Panc1 (cell line): ENCODE measurements at regions not wholly inside any gene's neighbourhood (a gene's known extent, or its start where the extent isn't known, plus 50 kb on each side); places are given as distances from the start of the nearest gene placed in this dataset.

Experiments used
- ATAC-seq: fragments of 200-7000 bp; cut with Tn5 transposase; 2 replicates; pipeline ENCODE4 v1.9.1; 2020; ENCODE audit warnings: mild to moderate bottlenecking, moderate library complexity
- BruUV-seq: library from RNA; stranded (reverse); fragments of 400-500 nt; replicated peaks from 2 replicates; lab custom pipeline; 2021; lab: Mats Ljungman, UMichigan
- CTCF ChIA-PET: fragments of 300-600 bp; sonication (Branson Sonifier 250); formaldehyde crosslinking; loops from one replicate; lab custom pipeline; 2022; ENCODE audit warnings: antibody characterized with exemption; lab: Charles Lee
- POLR2A ChIA-PET: fragments of 300-600 bp; sonication (Branson Sonifier 250); formaldehyde crosslinking; loops from one replicate; lab custom pipeline; 2022; ENCODE audit warnings: antibody characterized with exemption; lab: Charles Lee
- DNase-seq: peaks from one replicate; pipeline ENCODE4 v3.0.0-alpha.2; 2010; ENCODE audit warnings: low read depth, low spot score
- H3K27ac ChIP-seq: 2 replicates; pipeline ENCODE4 v1.5.1; 2011; ENCODE audit warnings: mild to moderate bottlenecking, low read length, inconsistent platforms
- H3K27me3 ChIP-seq: fragments of 200-500 bp; sonication (Bioruptor generic); 2 replicates; pipeline ENCODE4 v1.6.0; 2014; ENCODE audit warnings: low read length, inconsistent platforms; ENCODE audit not compliant: control insufficient read depth, insufficient read depth
- H3K36me3 ChIP-seq: fragments of 200-500 bp; sonication (Bioruptor generic); 2 replicates; pipeline ENCODE4 v1.5.1; 2014; ENCODE audit warnings: inconsistent platforms, mild to moderate bottlenecking, low read length, moderate library complexity; ENCODE audit not compliant: control insufficient read depth, insufficient read depth
- H3K4me1 ChIP-seq: 2 replicates; pipeline ENCODE4 v1.5.1; 2011; ENCODE audit warnings: inconsistent platforms, mild to moderate bottlenecking, low read length, moderate library complexity; ENCODE audit not compliant: control insufficient read depth, insufficient read depth
- H3K4me3 ChIP-seq, 2 experiments: 2 replicates each; pipeline ENCODE4 v1.5.1; 2011 to 2012; ENCODE audit warnings: low read depth in 2 of 2, low read length in 2 of 2, mild to moderate bottlenecking in 2 of 2, inconsistent platforms in 1 of 2, moderate library complexity in 1 of 2
- H3K9me3 ChIP-seq: fragments of 200-500 bp; sonication (Bioruptor generic); 2 replicates; pipeline ENCODE4 v1.5.1; 2014; ENCODE audit warnings: low read depth, mild to moderate bottlenecking, inconsistent platforms, low read length, moderate library complexity; ENCODE audit not compliant: control insufficient read depth, insufficient read depth
- POLR2AphosphoS5 ChIP-seq: IDR thresholded peaks from 2 replicates; pipeline ENCODE4 v1.6.1; 2012; ENCODE audit warnings: mild to moderate bottlenecking, low read depth, low read length, moderate library complexity
- SIN3A ChIP-seq: IDR thresholded peaks from 2 replicates; pipeline ENCODE4 v1.6.1; 2012; ENCODE audit warnings: low read depth, mild to moderate bottlenecking, low read length, moderate library complexity, borderline replicate concordance; ENCODE audit not compliant: insufficient read depth
- TCF7L2 ChIP-seq: IDR thresholded peaks from 2 replicates; pipeline ENCODE4 v1.6.1; 2011; ENCODE audit warnings: mild to moderate bottlenecking, low read depth, low read length, inconsistent platforms
- in situ Hi-C: cut with HindIII; loops from 2 replicates; pipeline ENCODE4 v1.10.0; 2016; ENCODE audit warnings: low sequenced_read_pairs, low pct_unique_long_range_greater_than_20kb
- intact Hi-C: fragments of 100-400 bp; cut with micrococcal nuclease; formaldehyde crosslinking; loops from one replicate; pipeline ENCODE4 v1.10.0; 2022; ENCODE audit not compliant: unreplicated experiment
- TF ChIP-seq, protein P1 (sequence below), 2 experiments: IDR thresholded peaks; 2 replicates each; pipeline ENCODE4 v1.6.1; 2011 to 2012; ENCODE audit warnings: low read depth in 2 of 2, control low read depth in 1 of 2, low read length in 1 of 2, mild to moderate bottlenecking in 1 of 2, moderate library complexity in 1 of 2; ENCODE audit not compliant: insufficient read depth in 1 of 2
- TF ChIP-seq, protein P2 (sequence below): fragments of 450-650 bp; IDR thresholded peaks from 2 replicates; pipeline ENCODE4 v1.5.1; 2017; ENCODE audit warnings: mild to moderate bottlenecking

DNA sequence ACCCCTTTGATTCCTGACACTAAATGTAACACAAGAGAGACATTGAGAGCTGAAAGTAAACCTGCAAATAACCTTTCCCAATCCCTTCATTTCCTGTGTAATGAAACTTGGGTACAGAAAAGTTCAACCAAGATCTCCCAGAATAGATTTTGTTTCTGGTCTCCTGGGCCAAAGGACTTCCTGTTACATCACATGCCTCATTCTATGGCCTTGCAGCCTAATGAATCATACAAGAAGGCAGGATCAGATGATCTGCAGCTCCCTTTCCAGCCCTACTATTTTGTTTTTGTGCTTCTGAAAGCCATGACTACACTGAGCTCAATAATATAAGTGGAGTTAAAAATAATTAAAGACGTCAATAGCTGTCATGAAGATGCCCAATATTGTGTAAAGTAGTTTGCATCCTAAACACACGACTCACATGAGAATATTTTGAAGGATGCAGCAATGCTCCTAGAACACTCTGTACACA lies 73.4 kb upstream of the NOX3 start:
- POLR2A ChIA-PET = interaction anchor here (0.8 kb wide), 1 partner anchor 23 kb away, joined by 3 read pairs; no protein-coding TSS in a partner anchor
- no peaks in the 10 kb centered on the region for H3K4me1 ChIP-seq
- H3K9me3 ChIP-seq = peaks cover 4% of the 10 kb centered on the region
- in situ Hi-C loops = no loop called here
- BruUV-seq = no TSS peak
- H3K27ac ChIP-seq = no peak overlapping the region
- no peaks in the 10 kb centered on the region for H3K27me3 ChIP-seq
- H3K4me3 ChIP-seq = no peak overlapping the region
- DNase-seq (no peak), ATAC-seq (no peak)
- H3K36me3 ChIP-seq = no peaks in the 10 kb centered on the region
- TF ChIP-seq TCF7L2 = no peak
- no peak for TF ChIP-seq POLR2AphosphoS5
- TF ChIP-seq, protein P1, sequence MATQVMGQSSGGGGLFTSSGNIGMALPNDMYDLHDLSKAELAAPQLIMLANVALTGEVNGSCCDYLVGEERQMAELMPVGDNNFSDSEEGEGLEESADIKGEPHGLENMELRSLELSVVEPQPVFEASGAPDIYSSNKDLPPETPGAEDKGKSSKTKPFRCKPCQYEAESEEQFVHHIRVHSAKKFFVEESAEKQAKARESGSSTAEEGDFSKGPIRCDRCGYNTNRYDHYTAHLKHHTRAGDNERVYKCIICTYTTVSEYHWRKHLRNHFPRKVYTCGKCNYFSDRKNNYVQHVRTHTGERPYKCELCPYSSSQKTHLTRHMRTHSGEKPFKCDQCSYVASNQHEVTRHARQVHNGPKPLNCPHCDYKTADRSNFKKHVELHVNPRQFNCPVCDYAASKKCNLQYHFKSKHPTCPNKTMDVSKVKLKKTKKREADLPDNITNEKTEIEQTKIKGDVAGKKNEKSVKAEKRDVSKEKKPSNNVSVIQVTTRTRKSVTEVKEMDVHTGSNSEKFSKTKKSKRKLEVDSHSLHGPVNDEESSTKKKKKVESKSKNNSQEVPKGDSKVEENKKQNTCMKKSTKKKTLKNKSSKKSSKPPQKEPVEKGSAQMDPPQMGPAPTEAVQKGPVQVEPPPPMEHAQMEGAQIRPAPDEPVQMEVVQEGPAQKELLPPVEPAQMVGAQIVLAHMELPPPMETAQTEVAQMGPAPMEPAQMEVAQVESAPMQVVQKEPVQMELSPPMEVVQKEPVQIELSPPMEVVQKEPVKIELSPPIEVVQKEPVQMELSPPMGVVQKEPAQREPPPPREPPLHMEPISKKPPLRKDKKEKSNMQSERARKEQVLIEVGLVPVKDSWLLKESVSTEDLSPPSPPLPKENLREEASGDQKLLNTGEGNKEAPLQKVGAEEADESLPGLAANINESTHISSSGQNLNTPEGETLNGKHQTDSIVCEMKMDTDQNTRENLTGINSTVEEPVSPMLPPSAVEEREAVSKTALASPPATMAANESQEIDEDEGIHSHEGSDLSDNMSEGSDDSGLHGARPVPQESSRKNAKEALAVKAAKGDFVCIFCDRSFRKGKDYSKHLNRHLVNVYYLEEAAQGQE (IDR thresholded peaks at IDR 0.05; ENCODE audit: insufficient read depth in 1 of 2, low read depth in 2 of 2, low read length in 1 of 2) = no peak
- TF ChIP-seq, protein P2, sequence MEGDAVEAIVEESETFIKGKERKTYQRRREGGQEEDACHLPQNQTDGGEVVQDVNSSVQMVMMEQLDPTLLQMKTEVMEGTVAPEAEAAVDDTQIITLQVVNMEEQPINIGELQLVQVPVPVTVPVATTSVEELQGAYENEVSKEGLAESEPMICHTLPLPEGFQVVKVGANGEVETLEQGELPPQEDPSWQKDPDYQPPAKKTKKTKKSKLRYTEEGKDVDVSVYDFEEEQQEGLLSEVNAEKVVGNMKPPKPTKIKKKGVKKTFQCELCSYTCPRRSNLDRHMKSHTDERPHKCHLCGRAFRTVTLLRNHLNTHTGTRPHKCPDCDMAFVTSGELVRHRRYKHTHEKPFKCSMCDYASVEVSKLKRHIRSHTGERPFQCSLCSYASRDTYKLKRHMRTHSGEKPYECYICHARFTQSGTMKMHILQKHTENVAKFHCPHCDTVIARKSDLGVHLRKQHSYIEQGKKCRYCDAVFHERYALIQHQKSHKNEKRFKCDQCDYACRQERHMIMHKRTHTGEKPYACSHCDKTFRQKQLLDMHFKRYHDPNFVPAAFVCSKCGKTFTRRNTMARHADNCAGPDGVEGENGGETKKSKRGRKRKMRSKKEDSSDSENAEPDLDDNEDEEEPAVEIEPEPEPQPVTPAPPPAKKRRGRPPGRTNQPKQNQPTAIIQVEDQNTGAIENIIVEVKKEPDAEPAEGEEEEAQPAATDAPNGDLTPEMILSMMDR = no peak
- no peak for TF ChIP-seq SIN3A
- intact Hi-C loops = no loop called here
- CTCF ChIA-PET = no interaction called here

DNA sequence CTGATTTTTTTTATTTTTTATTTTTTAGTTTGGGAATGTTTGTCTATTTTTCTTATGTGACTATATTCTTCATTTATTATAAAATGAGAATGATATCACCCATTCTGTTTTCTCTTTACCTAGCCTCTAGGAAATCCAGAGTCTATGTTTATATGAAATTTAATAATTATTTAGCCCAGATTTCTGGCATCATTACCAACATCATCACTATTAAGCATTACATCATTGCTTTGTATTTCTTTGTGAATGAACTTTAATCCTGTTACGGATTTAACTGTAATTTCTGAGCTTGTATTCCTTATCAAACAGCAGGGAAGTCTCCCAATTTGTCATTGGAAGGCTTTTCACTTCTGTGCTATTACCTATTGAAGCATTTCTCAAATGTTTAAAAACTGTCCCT lies 72.7 kb upstream of the NOX3 start:
- ChIA-PET POLR2A (no interaction called here), CTCF (interaction anchor here (0.8 kb wide), 1 partner anchor 120 kb away, joined by 4 read pairs; no protein-coding TSS in a partner anchor)
- no TSS peak for BruUV-seq
- no peak overlapping the region for H3K27ac ChIP-seq
- no peaks in the 10 kb centered on the region for H3K4me1 ChIP-seq
- intact Hi-C loops = no loop called here
- ATAC-seq (no peak), DNase-seq (no peak)
- peaks cover 3% of the 10 kb centered on the region; the same call in 1 of the 2 replicates for H3K9me3 ChIP-seq
- H3K4me3 ChIP-seq = no peak overlapping the region
- TF ChIP-seq SIN3A = no peak
- TF ChIP-seq POLR2AphosphoS5 = no peak
- TF ChIP-seq, protein P1 (IDR thresholded peaks at IDR 0.05; ENCODE audit: insufficient read depth in 1 of 2, low read depth in 2 of 2, low read length in 1 of 2) = no peak
- in situ Hi-C loops = no loop called here
- H3K36me3 ChIP-seq = no peaks in the 10 kb centered on the region
- H3K27me3 ChIP-seq = no peaks in the 10 kb centered on the region
